Left lobe of liver (tissue), 2 donors: ENCODE measurements at regions not wholly inside any gene's neighbourhood (a gene's known extent, or its start where the extent isn't known, plus 50 kb on each side); places are given as distances from the start of the nearest gene placed in this dataset.
"Not testable (repeated sequence)": the region's sequence is repeated elsewhere in the genome, so short reads cannot be mapped to it uniquely, and the experiment has no call there.

Source experiments
- ATAC-seq: fragments of 200-7000 bp; cut with Tn5 transposase; one replicate; pipeline ENCODE4 v1.9.1; 2020; ENCODE audit warnings: mild to moderate bottlenecking, moderate library complexity
- DNase-seq: peaks from one replicate; pipeline ENCODE4 v3.0.0-alpha.2; 2020; ENCODE audit warnings: low spot score
- donor health status: DM: no; HTN: no; CAD: no; lungs with moderate emphysema.
- donor health status: DM: no; HTN: yes; CAD: no.

- DNase-seq (no peak), ATAC-seq (no peak)
These were observed 97.5 kb downstream of the SH3YL1 start for GRCh38 chr2:166381-166780.

- ATAC-seq (no peak), DNase-seq (no peak)
These were observed 98.3 kb downstream of the SH3YL1 start for GRCh38 chr2:165530-165929.

DNA sequence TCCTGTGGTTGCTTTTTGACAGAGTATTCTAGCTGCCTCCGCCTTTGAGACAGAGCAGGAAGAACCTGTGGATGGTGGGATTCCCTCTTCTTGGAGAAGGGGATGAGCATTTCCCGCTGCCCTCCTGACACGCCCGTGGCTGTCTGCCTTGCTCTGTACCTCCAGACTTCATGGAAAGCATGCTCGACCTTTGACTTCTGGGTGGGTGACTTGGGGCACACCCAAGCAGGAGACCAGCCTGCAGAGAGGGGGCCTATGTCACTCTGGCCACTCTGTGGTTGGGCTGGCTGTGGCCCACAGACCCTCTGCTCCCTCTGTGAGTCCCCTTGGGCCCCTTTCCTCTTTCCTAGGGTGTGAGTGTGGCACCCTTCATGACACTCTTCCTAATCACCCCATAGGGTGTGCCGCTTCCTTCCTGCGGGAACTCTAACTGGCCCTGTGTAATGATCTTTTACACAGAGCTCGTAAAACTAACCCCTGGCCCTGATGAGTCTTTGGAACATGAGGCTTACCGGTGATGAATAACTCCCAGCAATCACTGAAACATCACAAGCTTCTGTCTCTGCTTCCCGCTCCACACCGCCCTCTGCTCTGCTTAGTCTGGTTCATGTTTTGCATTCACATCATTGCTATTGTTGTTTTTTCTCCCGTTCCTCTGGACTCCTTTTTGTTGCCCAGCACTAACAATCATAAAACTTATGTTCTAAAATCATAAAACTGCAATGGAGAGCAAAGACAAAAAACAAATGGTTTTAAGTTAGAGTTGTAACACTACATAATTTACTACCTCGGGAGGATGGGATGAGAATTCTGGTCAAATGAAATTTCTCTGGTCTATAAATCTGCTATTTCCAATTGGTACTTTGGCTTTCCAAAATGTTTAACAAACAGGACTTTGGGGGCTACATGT lies 101.1 kb downstream of the SH3YL1 start:
- DNase-seq (no peak), ATAC-seq (no peak)

GRCh38 chr2:161729-162128 lies 102.1 kb downstream of the SH3YL1 start:
- ATAC-seq = no peak
- no peak for DNase-seq

DNA sequence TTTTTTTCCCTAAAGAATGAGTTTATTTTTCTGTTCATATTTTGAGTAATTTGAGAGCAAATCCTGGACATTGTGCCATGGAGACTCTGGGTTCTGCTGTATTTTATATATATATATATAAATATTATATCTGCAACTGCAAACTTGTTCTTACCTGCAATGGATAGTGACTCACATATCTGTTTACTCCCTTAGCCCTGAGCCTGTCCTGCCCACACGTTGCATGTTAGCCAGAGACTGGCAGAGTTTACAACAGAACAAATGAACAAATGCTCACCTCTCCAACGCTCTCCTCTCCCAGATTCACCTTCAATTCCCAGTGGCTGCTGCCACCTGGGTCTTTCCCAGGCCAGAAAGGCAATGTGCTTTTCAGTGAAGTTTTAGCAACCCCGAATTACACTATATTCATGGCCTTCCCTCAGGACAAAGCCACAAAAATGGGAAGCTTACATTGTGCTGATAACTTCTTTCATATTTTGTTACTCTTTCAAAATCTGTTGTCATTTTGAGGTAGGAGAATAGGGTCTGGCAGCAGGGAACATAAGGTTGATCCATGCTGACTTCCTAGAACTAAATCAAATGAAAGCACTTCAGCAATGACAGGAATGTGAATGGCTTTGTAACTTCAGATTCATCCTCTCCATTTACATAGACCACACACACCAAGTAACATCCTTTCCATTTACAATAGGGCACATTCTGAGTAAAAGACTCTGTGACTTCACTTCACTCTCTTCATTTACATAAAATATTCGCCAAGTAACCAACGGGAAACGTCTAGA lies 105.4 kb upstream of the FAM110C start:
- DNase-seq = no peak

DNA sequence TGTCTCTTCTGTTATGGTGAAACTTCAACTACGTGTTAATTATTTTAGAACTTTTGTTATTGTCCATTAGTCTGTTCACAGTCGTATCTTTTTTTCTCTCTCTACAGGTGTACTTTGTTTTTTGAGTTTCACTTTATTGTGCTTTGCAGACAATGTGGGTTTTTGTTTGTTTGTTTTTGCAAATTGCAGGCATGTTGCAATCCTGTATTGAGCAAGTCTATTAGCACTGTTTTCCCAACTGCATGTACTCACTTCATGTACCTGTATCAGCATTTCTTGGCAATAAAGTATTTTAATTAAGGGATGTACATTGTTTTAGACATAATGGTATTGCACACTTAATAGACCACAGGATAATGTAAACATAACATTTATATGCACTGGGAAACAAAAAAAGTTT lies 99.1 kb upstream of the FAM110C start:
- peak; percentile 52 for ATAC-seq
- no peak for DNase-seq

More for the DNA sequence above, 105.4 kb upstream of the FAM110C start:
- ATAC-seq = no peak

GRCh38 chr2:141611-142010 lies 95.3 kb upstream of the FAM110C start:
- ATAC-seq (no peak), DNase-seq (no peak)

DNA sequence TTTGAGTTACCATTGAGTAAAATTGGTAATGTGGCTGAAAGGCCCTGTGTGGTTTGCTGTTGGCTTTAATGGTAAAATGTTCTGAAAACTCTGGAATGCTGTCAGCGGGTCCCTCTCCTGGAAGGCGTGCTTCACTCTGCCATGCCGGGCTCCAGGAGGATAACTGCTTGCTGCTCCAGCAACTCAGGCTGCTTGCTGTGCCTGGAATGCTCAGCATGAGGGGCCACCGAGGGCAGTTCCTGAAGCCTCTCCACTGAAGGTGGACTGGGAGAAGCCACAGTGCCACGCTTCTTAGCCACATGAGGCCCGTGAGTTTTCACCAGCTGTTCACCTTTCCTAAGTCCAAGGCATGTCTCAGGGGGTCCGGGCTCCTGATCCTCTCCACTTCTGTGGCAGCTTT lies 90.4 kb upstream of the FAM110C start:
- ATAC-seq = no peak
- no peak for DNase-seq

GRCh38 chr2:133675-134593 lies 87.6 kb upstream of the FAM110C start:
- DNase-seq = no peak
- ATAC-seq = no peak

DNA sequence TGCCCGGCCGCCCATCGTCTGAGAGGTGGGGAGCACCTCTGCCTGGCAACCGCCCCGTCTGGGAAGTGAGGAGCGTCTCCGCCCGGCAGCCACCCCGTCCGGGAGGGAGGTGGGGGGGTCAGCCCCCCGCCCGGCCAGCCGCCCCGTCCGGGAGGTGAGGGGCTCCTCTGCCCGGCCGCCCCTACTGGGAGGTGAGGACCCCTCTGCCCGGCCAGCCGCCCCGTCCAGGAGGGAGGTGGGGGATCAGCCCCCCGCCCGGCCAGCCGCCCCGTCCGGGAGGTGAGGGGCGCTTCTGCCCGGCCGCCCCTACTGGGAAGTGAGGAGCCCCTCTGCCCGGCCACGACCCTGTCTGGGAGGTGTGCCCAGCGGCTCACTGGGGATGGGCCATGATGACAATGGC lies 80.5 kb upstream of the FAM110C start:
- not testable (repeated sequence) for ATAC-seq, DNase-seq

GRCh38 chr2:124241-124880 lies 78.1 kb upstream of the FAM110C start:
- ATAC-seq (no peak), DNase-seq (no peak)

DNA sequence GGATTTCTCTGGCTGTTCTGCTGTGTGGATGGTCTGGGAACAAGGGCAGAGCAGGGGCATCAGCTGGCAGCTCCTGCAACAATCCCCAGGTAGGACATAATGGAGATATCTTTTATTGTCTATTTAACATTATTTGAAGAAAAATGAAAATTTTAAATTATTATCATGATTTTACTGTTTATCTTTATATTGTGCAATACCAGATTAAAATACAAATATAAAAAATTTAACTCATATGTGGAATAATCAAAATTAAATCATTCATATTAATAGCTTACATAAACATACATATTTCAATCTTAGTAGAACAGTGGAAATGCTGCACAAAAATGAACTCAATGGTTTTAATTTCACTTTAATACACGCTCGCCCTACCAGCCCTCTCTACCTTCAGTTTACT lies 70.6 kb upstream of the FAM110C start:
- ATAC-seq = no peak
- no peak for DNase-seq

GRCh38 chr2:115303-115702 lies 69.0 kb upstream of the FAM110C start:
- no peak for DNase-seq

GRCh38 chr2:114616-115015 lies 68.3 kb upstream of the FAM110C start:
- no peak for ATAC-seq

More at GRCh38 chr2:115303-115702, 69.0 kb upstream of the FAM110C start:
- no peak for ATAC-seq

DNA sequence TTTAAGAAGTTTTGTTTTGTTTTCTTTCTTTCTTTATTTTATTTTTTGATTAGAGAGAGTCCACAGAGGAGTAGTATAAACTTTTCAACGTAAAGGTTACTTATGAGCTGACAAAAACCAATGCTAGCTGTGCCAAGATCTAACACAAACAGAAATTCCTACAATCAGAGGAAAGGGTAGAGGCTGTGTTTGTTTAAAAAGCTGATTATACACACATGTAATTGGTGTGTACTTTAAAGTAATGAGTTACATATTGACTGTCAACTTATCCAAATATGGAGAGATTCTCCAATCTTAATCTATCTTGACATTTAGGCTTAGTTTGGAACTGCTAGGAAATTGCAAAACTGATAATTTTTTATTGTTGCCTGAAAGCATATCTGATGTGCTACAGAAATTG lies 63.7 kb upstream of the FAM110C start:
- ATAC-seq (peak; percentile 58), DNase-seq (no peak)

More at GRCh38 chr2:114616-115015, 68.3 kb upstream of the FAM110C start:
- no peak for DNase-seq

DNA sequence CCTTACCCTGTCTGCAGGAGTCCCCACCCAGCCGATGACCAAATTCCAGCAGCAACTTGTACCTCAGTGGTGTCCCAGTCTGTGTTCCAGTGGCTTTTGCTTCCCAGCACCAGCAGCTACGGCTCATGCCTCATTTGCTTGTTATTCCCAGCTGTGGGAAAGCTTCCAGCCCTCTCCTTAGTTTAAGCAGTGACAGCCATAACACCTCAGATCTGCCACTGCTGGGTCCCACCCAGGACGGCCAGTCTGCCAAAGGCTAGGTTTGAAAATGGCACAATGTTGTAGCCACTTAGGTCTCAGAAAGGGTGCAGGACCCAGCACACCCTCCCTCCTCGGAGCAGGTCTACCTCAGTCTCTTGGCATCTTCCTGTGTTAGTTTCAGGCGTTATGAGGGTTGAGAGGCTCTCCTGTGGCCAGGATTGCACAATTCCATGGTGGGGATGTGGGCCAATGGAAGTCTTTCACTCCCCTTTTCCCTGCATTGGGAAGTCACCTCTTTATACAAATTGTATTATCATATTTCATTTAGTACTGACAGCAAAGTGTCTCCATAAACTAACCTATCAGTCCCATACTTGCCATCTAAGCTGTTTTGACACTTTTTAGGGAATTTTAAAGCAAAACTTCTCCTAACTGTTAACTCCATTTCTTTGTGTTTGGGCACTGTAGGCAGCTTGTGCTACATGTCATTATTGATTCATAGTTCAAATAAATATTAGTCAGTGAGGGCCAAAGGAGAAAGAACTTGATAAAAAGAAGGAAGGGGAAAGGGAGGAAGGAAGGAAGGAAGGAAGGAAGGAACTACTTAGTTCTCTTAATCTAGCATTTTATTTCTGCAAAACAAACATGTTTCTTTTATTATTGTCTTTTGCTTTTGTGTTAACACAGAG lies 62.9 kb upstream of the FAM110C start:
- peak; percentile 78 for ATAC-seq
- no peak for DNase-seq

- no peak for DNase-seq
- no peak for ATAC-seq
These were observed 54.7 kb upstream of the FAM110C start for GRCh38 chr2:101016-101415.
